B cell (primary cell): ENCODE measurements at regions not wholly inside any gene's neighbourhood (a gene's known extent, or its start where the extent isn't known, plus 50 kb on each side); places are given as distances from the start of the nearest gene placed in this dataset.

Experiments used
- EZH2 ChIP-seq: IDR thresholded peaks from 2 replicates; pipeline ENCODE4 v1.6.1; 2012; ENCODE audit warnings: borderline replicate concordance, low read depth, mild to moderate bottlenecking, moderate library complexity, low read length; ENCODE audit not compliant: insufficient read depth, poor library complexity, severe bottlenecking
- TF ChIP-seq, protein P1 (sequence below): fragments of 200-600 bp; IDR thresholded peaks from one replicate; pipeline ENCODE4 v1.8.0; 2022; ENCODE audit warnings: antibody characterized with exemption, mild to moderate bottlenecking

- TF ChIP-seq, protein P1, sequence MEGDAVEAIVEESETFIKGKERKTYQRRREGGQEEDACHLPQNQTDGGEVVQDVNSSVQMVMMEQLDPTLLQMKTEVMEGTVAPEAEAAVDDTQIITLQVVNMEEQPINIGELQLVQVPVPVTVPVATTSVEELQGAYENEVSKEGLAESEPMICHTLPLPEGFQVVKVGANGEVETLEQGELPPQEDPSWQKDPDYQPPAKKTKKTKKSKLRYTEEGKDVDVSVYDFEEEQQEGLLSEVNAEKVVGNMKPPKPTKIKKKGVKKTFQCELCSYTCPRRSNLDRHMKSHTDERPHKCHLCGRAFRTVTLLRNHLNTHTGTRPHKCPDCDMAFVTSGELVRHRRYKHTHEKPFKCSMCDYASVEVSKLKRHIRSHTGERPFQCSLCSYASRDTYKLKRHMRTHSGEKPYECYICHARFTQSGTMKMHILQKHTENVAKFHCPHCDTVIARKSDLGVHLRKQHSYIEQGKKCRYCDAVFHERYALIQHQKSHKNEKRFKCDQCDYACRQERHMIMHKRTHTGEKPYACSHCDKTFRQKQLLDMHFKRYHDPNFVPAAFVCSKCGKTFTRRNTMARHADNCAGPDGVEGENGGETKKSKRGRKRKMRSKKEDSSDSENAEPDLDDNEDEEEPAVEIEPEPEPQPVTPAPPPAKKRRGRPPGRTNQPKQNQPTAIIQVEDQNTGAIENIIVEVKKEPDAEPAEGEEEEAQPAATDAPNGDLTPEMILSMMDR, result no peak
- TF ChIP-seq EZH2, result no peak
Measured at GRCh38 chr22:44441401-44442185, 56.4 kb downstream of the RTL6 start.
